Lower lobe of right lung (tissue), 2 donors: ENCODE measurements at regions not wholly inside any gene's neighbourhood (a gene's known extent, or its start where the extent isn't known, plus 50 kb on each side); places are given as distances from the start of the nearest gene placed in this dataset.
"Not testable (repeated sequence)": the region's sequence is repeated elsewhere in the genome, so short reads cannot be mapped to it uniquely, and the experiment has no call there.

ENCODE experiments used
- ATAC-seq, 2 donors: fragments of 200-7000 bp; cut with Tn5 transposase; one replicate each; pipeline ENCODE4 v1.9.1; 2020 to 2022; ENCODE audit warnings: mild to moderate bottlenecking in 2 of 2, moderate library complexity in 2 of 2
- DNase-seq: peaks from one replicate; pipeline ENCODE4 v3.0.0-alpha.2; 2020
- H3K27ac ChIP-seq: fragments of 200-600 bp; one replicate; pipeline ENCODE4 v1.8.0; 2022
- H3K27me3 ChIP-seq: fragments of 200-600 bp; one replicate; pipeline ENCODE4 v1.8.0; 2022; ENCODE audit warnings: low read depth
- H3K36me3 ChIP-seq: fragments of 200-600 bp; one replicate; pipeline ENCODE4 v1.8.0; 2022; ENCODE audit warnings: mild to moderate bottlenecking
- H3K4me1 ChIP-seq: fragments of 200-600 bp; one replicate; pipeline ENCODE4 v1.8.0; 2022
- H3K4me3 ChIP-seq: fragments of 200-600 bp; one replicate; pipeline ENCODE4 v1.8.0; 2022; ENCODE audit warnings: mild to moderate bottlenecking
- H3K9me3 ChIP-seq: fragments of 200-600 bp; one replicate; pipeline ENCODE4 v1.8.0; 2022
- intact Hi-C: fragments of 100-400 bp; cut with DNase I; formaldehyde crosslinking; loops from one replicate; pipeline ENCODE4 v1.11.0; 2022
- TF ChIP-seq, protein P1 (sequence below): fragments of 200-600 bp; IDR thresholded peaks from one replicate; pipeline ENCODE4 v1.8.0; 2022; ENCODE audit warnings: antibody characterized with exemption, mild to moderate bottlenecking
- donor health status: DM: no; HTN: yes; CAD: no; lungs with severe emphysema.

DNA sequence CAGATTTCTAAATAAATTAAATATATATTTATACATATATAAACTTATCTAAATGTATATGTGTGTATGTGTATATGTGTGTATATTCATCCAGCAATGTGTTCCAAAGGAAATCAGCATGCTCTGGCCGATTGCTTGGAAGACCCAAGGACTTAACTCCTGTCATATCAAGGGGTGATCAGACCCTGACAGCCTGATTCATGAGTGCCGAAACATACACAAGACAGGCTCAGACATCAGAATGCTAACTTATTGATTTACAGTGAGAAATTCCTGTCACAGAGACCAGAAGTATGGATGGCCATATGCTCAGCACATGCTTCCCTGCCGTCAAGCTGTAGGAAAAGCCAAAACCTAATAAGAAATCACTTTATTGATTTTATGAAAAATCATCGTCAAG is 545.1 kb upstream of the NR5A2 start:
- H3K27ac ChIP-seq = no peak overlapping the region
- H3K9me3 ChIP-seq = no peaks in the 10 kb centered on the region
- no peaks in the 10 kb centered on the region for H3K4me1 ChIP-seq
- H3K27me3 ChIP-seq = no peaks in the 10 kb centered on the region
- H3K36me3 ChIP-seq = no peaks in the 10 kb centered on the region
- TF ChIP-seq, protein P1, sequence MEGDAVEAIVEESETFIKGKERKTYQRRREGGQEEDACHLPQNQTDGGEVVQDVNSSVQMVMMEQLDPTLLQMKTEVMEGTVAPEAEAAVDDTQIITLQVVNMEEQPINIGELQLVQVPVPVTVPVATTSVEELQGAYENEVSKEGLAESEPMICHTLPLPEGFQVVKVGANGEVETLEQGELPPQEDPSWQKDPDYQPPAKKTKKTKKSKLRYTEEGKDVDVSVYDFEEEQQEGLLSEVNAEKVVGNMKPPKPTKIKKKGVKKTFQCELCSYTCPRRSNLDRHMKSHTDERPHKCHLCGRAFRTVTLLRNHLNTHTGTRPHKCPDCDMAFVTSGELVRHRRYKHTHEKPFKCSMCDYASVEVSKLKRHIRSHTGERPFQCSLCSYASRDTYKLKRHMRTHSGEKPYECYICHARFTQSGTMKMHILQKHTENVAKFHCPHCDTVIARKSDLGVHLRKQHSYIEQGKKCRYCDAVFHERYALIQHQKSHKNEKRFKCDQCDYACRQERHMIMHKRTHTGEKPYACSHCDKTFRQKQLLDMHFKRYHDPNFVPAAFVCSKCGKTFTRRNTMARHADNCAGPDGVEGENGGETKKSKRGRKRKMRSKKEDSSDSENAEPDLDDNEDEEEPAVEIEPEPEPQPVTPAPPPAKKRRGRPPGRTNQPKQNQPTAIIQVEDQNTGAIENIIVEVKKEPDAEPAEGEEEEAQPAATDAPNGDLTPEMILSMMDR = no peak
- ATAC-seq (no peak), DNase-seq (no peak)
- H3K4me3 ChIP-seq = no peak overlapping the region
- intact Hi-C loops = no loop called here

DNA sequence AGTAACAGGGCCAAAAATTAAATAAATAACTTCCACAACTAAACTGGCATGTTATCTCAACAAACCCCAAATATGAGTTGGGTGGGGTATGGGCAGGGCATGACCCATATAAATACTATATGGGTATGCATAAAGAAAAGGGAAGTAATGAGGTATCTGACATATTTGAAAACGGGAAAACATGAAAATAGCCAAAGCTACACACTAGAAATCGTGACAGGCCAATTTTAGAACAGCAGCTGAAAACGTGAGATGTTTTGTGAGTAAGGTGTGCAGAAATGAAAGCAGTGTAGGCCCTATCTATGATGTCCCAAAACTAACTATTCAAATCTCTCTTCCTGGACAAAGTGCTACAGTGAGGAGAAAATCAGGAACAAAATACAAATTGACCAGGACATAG is 537.9 kb upstream of the NR5A2 start:
- H3K4me1 ChIP-seq = no peaks in the 10 kb centered on the region
- no peak overlapping the region for H3K27ac ChIP-seq
- ATAC-seq = no peak
- H3K9me3 ChIP-seq = peaks cover 17% of the 10 kb centered on the region
- TF ChIP-seq, protein P1 = no peak
- H3K36me3 ChIP-seq = no peaks in the 10 kb centered on the region
- H3K27me3 ChIP-seq = no peaks in the 10 kb centered on the region
- intact Hi-C loops = no loop called here
- no peak for DNase-seq
- H3K4me3 ChIP-seq = no peak overlapping the region

DNA sequence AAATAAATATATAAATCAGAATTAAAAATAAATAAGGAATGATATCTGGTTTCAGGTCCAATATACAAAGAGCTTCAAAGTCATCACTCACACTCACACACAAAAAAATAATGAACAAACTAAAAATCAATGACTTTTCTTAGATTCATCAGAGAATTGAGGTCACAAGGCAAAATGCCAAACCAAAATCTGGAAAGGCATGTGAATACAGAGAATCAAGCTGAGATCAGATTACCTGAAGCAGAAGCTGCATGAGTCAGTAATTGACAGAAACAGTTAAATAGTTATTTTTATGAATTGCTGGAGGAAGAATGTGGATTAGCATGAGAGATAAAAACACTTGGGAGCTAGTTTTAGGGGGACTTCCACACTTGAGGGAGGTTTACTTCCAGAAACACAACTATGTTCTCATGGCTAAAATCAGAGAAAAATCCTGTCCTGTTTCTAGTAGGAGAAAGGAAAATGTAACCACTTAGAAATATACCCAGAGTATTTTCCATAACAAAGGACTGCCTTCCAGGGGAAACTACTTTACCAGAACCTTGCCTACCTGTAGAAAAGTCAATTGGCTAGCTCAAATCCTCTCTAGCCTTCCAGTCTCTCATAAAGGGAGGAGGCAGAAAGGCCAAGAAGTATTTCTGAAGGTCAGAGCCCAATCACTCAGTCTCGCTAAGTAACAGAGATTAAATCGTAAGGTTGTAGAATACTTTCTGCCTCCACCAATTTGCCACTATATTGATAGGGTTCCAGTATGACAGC is 536.6 kb upstream of the NR5A2 start:
- Histone ChIP-seq H3K4me1 (no peaks in the 10 kb centered on the region), H3K27ac (no peak overlapping the region), H3K27me3 (no peaks in the 10 kb centered on the region), H3K9me3 (peaks cover 29% of the 10 kb centered on the region), H3K4me3 (no peak overlapping the region), H3K36me3 (no peaks in the 10 kb centered on the region)
- DNase-seq = no peak
- intact Hi-C loops = no loop called here
- TF ChIP-seq, protein P1 = no peak
- no peak for ATAC-seq

DNA sequence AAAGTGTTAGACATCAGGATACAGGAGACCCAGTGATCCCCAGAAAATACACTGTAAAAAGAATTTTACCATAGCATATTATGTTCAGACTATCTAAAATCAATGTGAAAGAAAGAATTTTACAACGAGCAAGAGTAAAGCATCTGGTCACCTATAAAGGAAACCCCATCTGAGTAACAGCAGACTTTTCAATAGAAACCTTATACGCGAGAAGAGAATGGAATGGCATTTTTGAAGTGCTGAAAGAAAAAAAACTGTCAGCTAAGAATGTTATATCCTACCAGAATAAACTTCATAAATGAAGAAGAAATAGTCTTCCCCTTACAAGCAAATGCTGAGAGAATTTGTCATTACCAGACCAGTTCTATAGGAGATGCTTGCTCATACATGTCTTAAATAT is 532.1 kb upstream of the NR5A2 start:
- ATAC-seq (no peak), DNase-seq (no peak)
- Histone ChIP-seq H3K27me3 (no peaks in the 10 kb centered on the region), H3K4me3 (no peak overlapping the region), H3K27ac (no peak overlapping the region), H3K4me1 (no peaks in the 10 kb centered on the region), H3K36me3 (no peaks in the 10 kb centered on the region), H3K9me3 (peaks cover 29% of the 10 kb centered on the region)
- intact Hi-C loops = no loop called here
- TF ChIP-seq, protein P1 = no peak

DNA sequence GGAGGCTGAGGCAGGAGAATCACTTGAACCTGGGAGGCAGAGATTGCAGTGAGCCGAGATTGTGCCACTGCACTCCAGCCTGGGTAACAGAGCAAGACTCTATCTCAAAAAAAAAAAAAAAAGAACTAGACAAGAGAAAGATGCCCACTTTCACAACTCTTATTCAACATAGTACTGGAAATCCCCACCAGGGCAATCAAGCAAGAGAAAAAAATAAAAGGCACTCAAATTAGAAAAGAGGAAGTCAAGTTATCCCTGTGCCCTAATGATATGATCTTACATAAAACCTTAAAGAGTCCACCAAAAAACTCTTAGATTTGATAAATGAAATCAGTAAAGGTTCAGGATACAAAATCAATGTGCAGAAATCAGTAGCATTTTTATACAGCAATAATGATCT is 528.7 kb upstream of the NR5A2 start:
- H3K27me3 ChIP-seq, DNase-seq, H3K36me3 ChIP-seq, H3K4me1 ChIP-seq, intact Hi-C loops, H3K27ac ChIP-seq, ATAC-seq, H3K4me3 ChIP-seq: not testable (repeated sequence)
- peaks cover 20% of the 10 kb centered on the region for H3K9me3 ChIP-seq

DNA sequence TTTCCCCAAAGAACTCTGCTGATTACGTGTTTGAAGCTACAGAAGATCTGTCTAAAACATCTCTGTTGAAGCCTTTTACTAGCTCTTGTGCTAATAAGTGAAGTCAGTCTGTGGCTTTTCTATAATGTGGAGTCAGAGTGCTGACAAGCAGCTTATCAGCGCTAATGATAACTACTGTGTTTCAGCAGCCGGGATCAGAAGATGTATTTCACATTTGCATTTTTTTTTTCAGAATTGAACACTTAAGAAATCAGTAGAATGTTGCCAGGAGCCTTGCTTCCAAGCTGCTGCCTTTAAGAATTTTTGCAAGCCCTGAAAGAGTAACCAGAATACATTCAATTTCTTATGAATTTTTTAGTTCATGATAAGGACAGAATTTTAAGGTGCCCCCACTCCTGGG is 519.4 kb upstream of the NR5A2 start:
- DNase-seq (no peak), ATAC-seq (no peak)
- TF ChIP-seq, protein P1 = no peak

More for the DNA sequence above, 519.4 kb upstream of the NR5A2 start:
- H3K9me3 ChIP-seq = no peaks in the 10 kb centered on the region
- H3K27ac ChIP-seq = no peak overlapping the region
- intact Hi-C loops = no loop called here
- no peaks in the 10 kb centered on the region for H3K36me3 ChIP-seq
- H3K4me3 ChIP-seq = no peak overlapping the region
- no peaks in the 10 kb centered on the region for H3K4me1 ChIP-seq
- H3K27me3 ChIP-seq = no peaks in the 10 kb centered on the region
